Stimulated activated CD8-positive, alpha-beta memory T cell treated with anti-CD3 and anti-CD28 coated beads, Interleukin-4, amount 100 ng/mL, for 48 hours (primary cell): ENCODE measurements at regions not wholly inside any gene's neighbourhood (a gene's known extent, or its start where the extent isn't known, plus 50 kb on each side); places are given as distances from the start of the nearest gene placed in this dataset.

Experiments
- DNase-seq: peaks from one replicate; pipeline ENCODE4 v3.0.0-alpha.2; 2020

- DNase-seq, result no peak
Observed at GRCh38 chr4:66923081-66923865, 622.0 kb downstream of the CENPC start.

- no peak for DNase-seq
Observed at GRCh38 chr4:66921433-66921832, 623.9 kb downstream of the CENPC start.

GRCh38 chr4:66920514-66920913 lies 624.8 kb downstream of the CENPC start:
- no peak for DNase-seq

- no peak for DNase-seq
Observed at GRCh38 chr4:66911880-66912279, 633.4 kb downstream of the CENPC start.

GRCh38 chr4:66906314-66906713 lies 639.0 kb downstream of the CENPC start:
- DNase-seq, result no peak

GRCh38 chr4:66899422-66900065 lies 645.8 kb downstream of the CENPC start:
- DNase-seq, result no peak

GRCh38 chr4:66893807-66894206 lies 651.5 kb downstream of the CENPC start:
- DNase-seq, result no peak

GRCh38 chr4:66887061-66887460 lies 658.2 kb downstream of the CENPC start:
- DNase-seq, result no peak

- no peak for DNase-seq
Observed at GRCh38 chr4:66885501-66886165, 659.7 kb downstream of the CENPC start.

GRCh38 chr4:66876946-66877345 lies 668.4 kb downstream of the CENPC start:
- DNase-seq, result no peak

- no peak for DNase-seq
Observed at GRCh38 chr4:66872661-66873060, 672.6 kb downstream of the CENPC start.

- DNase-seq, result no peak
Observed at GRCh38 chr4:66863481-66863880, 681.8 kb downstream of the CENPC start.

GRCh38 chr4:66855956-66856355 lies 689.3 kb downstream of the CENPC start:
- DNase-seq, result no peak

GRCh38 chr4:66853845-66854244 lies 691.5 kb downstream of the CENPC start:
- no peak for DNase-seq

- DNase-seq, result no peak
Observed at GRCh38 chr4:66852843-66853242, 692.5 kb downstream of the CENPC start.

GRCh38 chr4:66849596-66849995 lies 695.7 kb downstream of the CENPC start:
- no peak for DNase-seq

- no peak for DNase-seq
Observed at GRCh38 chr4:66842724-66843088, 702.6 kb downstream of the CENPC start.

- no peak for DNase-seq
Observed at GRCh38 chr4:66842026-66842723, 703.1 kb downstream of the CENPC start.

- DNase-seq, result no peak
Observed at GRCh38 chr4:66840178-66840577, 705.1 kb downstream of the CENPC start.

- DNase-seq, result no peak
Observed at GRCh38 chr4:66837279-66837922, 707.9 kb downstream of the CENPC start.

- no peak for DNase-seq
Observed at GRCh38 chr4:66829310-66829709, 716.0 kb downstream of the CENPC start.

GRCh38 chr4:66820681-66821080 lies 724.6 kb downstream of the CENPC start:
- no peak for DNase-seq

GRCh38 chr4:66814277-66814676 lies 731.0 kb downstream of the CENPC start:
- DNase-seq, result no peak
